NCI-H460 (cell line): ENCODE measurements at regions not wholly inside any gene's neighbourhood (a gene's known extent, or its start where the extent isn't known, plus 50 kb on each side); places are given as distances from the start of the nearest gene placed in this dataset.

Experiments
- small RNA-seq, 2 experiments: library from RNA; depleted of rRNA; stranded (forward); fragments of <200 nt; gene quantifications; one replicate each; pipeline ENCODE3, GENCODE V24; 2014

Small RNA genes lying in the stretch of these regions (small RNA-seq; reads per million reads assigned to genes)
- 0 reads per million in 2 experiments for gene BX323845.1
- gene BX323845.2 = 0 reads per million in 2 experiments
